COLO668 (cell line): ENCODE measurements at regions not wholly inside any gene's neighbourhood (a gene's known extent, or its start where the extent isn't known, plus 50 kb on each side); places are given as distances from the start of the nearest gene placed in this dataset.

Experiments
- DNase-seq: peaks from one replicate; lab custom pipeline; 2025; ENCODE audit not compliant: unreplicated experiment; lab: John Stamatoyannopoulos, UW

- no peak for DNase-seq
These were observed 399.8 kb downstream of the CDH7 start for GRCh38 chr18:66150650-66151049.

GRCh38 chr18:66143029-66143428 lies 392.2 kb downstream of the CDH7 start:
- DNase-seq: no peak

GRCh38 chr18:66141716-66142115 lies 390.9 kb downstream of the CDH7 start:
- no peak for DNase-seq

- DNase-seq: no peak
These were observed 387.8 kb downstream of the CDH7 start for GRCh38 chr18:66138642-66139041.

- peak; percentile 16 for DNase-seq
These were observed 385.2 kb downstream of the CDH7 start for GRCh38 chr18:66136039-66136438.

- DNase-seq: no peak
These were observed 378.4 kb downstream of the CDH7 start for GRCh38 chr18:66129248-66129647.

GRCh38 chr18:66126266-66126665 lies 375.5 kb downstream of the CDH7 start:
- DNase-seq: no peak

GRCh38 chr18:66124394-66124793 lies 373.6 kb downstream of the CDH7 start:
- DNase-seq: no peak

- DNase-seq: no peak
These were observed 368.5 kb downstream of the CDH7 start for GRCh38 chr18:66119347-66119746.

GRCh38 chr18:66111018-66111417 lies 360.2 kb downstream of the CDH7 start:
- no peak for DNase-seq

- no peak for DNase-seq
These were observed 359.8 kb downstream of the CDH7 start for GRCh38 chr18:66110607-66111006.

GRCh38 chr18:66109981-66110380 lies 359.2 kb downstream of the CDH7 start:
- no peak for DNase-seq

GRCh38 chr18:66107546-66107945 lies 356.7 kb downstream of the CDH7 start:
- DNase-seq: no peak

- no peak for DNase-seq
These were observed 354.2 kb downstream of the CDH7 start for GRCh38 chr18:66105016-66105415.

GRCh38 chr18:66103550-66103949 lies 352.7 kb downstream of the CDH7 start:
- DNase-seq: no peak

GRCh38 chr18:66083078-66083477 lies 332.3 kb downstream of the CDH7 start:
- DNase-seq: no peak

GRCh38 chr18:66078925-66079800 lies 328.4 kb downstream of the CDH7 start:
- DNase-seq: no peak

- no peak for DNase-seq
These were observed 326.3 kb downstream of the CDH7 start for GRCh38 chr18:66077066-66077465.

- no peak for DNase-seq
These were observed 315.4 kb downstream of the CDH7 start for GRCh38 chr18:66066191-66066590.

- no peak for DNase-seq
These were observed 297.6 kb downstream of the CDH7 start for GRCh38 chr18:66048406-66048805.

GRCh38 chr18:66046032-66046602 lies 295.3 kb downstream of the CDH7 start:
- DNase-seq: no peak

GRCh38 chr18:66043009-66043408 lies 292.2 kb downstream of the CDH7 start:
- no peak for DNase-seq

- no peak for DNase-seq
These were observed 263.2 kb downstream of the CDH7 start for GRCh38 chr18:66013969-66014368.
